ENCODE measurements at regions not wholly inside any gene's neighbourhood (a gene's known extent, or its start where the extent isn't known, plus 50 kb on each side); places are given as distances from the start of the nearest gene placed in this dataset.

- TF ChIP-seq CTCF (IDR thresholded peaks at IDR 0.05 in 4 of 5, conservative IDR thresholded peaks at IDR 0.05 in 1 of 5) (no peak), POLR2A (IDR thresholded peaks at IDR 0.05) (no peak)
Observed at GRCh38 chr7:121484089-121484763, 88.1 kb upstream of the FAM3C start.

Measured in gastrocnemius medialis (tissue), 4 donors.